Right atrium auricular region (tissue), 2 donors: ENCODE measurements at regions not wholly inside any gene's neighbourhood (a gene's known extent, or its start where the extent isn't known, plus 50 kb on each side); places are given as distances from the start of the nearest gene placed in this dataset.

Experiments used
- DNase-seq: peaks from one replicate; pipeline ENCODE4 v3.0.0-alpha.2; 2019; ENCODE audit warnings: low spot score
- H3K27ac ChIP-seq, 2 donors: fragments of 200-600 bp; sonication (generic); 1 replicate in 1 of 2; 2 replicates in 1 of 2; pipeline ENCODE4 v1.5.1; 2016 to 2019
- H3K27me3 ChIP-seq, 2 donors: fragments of 200-600 bp; sonication (generic); one replicate each; pipeline versions ENCODE4 v1.5.1 to v1.6.0; 2017 to 2019
- H3K36me3 ChIP-seq: fragments of 200-600 bp; sonication (generic); one replicate; pipeline ENCODE4 v1.5.1; 2016
- H3K4me1 ChIP-seq, 2 donors: fragments of 200-600 bp; sonication (generic); one replicate each; pipeline versions ENCODE4 v1.5.1 to v1.6.0; 2017 to 2019
- H3K4me3 ChIP-seq, 2 donors: fragments of 200-600 bp; sonication (generic); 1 replicate in 1 of 2; 2 replicates in 1 of 2; pipeline ENCODE4 v1.5.1; 2017 to 2019; ENCODE audit warnings: mild to moderate bottlenecking in 1 of 2, moderate library complexity in 1 of 2
- H3K9me3 ChIP-seq, 2 donors: fragments of 200-600 bp; sonication (generic); one replicate each; pipeline ENCODE4 v1.5.1; 2019
- TF ChIP-seq, protein P1 (sequence below), 2 donors: fragments of 200-600 bp; sonication (generic); IDR thresholded peaks; one replicate each; pipeline ENCODE4 v1.5.1; 2019; ENCODE audit warnings: antibody characterized with exemption in 2 of 2

GRCh38 chrX:110944751-110945675, 149.4 kb upstream of the CHRDL1 start:
- Histone ChIP-seq H3K36me3 (no peaks in the 10 kb centered on the region), H3K4me1 (no peaks in the 10 kb centered on the region), H3K27ac (no peak overlapping the region), H3K9me3 (no peaks in the 10 kb centered on the region), H3K27me3 (peaks cover 0 to 5% of the 10 kb centered on the region in 2 donors), H3K4me3 (no peak overlapping the region)
- TF ChIP-seq, protein P1, sequence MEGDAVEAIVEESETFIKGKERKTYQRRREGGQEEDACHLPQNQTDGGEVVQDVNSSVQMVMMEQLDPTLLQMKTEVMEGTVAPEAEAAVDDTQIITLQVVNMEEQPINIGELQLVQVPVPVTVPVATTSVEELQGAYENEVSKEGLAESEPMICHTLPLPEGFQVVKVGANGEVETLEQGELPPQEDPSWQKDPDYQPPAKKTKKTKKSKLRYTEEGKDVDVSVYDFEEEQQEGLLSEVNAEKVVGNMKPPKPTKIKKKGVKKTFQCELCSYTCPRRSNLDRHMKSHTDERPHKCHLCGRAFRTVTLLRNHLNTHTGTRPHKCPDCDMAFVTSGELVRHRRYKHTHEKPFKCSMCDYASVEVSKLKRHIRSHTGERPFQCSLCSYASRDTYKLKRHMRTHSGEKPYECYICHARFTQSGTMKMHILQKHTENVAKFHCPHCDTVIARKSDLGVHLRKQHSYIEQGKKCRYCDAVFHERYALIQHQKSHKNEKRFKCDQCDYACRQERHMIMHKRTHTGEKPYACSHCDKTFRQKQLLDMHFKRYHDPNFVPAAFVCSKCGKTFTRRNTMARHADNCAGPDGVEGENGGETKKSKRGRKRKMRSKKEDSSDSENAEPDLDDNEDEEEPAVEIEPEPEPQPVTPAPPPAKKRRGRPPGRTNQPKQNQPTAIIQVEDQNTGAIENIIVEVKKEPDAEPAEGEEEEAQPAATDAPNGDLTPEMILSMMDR (IDR thresholded peaks at IDR 0.05), result no peak
- no peak for DNase-seq

DNA sequence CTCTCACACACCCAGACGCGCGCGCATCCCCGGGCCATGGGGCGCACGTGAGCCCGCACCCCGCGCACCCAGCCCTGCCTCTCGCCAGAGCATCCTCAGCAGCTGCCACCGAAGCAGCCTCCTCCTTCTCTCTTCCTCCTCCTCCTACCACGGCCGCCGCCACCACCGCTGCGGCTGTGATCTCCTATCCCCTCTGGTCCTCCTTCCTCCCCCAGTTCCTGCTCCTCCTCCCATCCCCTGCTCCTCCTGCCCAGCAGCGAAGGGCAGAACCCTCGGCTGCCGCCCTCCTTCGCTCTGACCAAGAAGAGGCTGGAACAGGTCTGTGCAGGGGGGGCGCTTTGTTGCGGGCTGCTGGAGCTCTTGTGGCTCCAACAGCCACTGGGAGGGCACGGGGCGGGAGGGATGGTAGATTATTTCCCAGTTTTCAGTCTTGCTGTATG, 148.7 kb upstream of the CHRDL1 start:
- Histone ChIP-seq H3K4me3 (no peak overlapping the region), H3K36me3 (no peaks in the 10 kb centered on the region), H3K4me1 (no peaks in the 10 kb centered on the region), H3K9me3 (no peaks in the 10 kb centered on the region), H3K27me3 (peaks cover 0 to 5% of the 10 kb centered on the region in 2 donors), H3K27ac (no peak overlapping the region)
- TF ChIP-seq, protein P1 (IDR thresholded peaks at IDR 0.05), result no peak
- no peak for DNase-seq

DNA sequence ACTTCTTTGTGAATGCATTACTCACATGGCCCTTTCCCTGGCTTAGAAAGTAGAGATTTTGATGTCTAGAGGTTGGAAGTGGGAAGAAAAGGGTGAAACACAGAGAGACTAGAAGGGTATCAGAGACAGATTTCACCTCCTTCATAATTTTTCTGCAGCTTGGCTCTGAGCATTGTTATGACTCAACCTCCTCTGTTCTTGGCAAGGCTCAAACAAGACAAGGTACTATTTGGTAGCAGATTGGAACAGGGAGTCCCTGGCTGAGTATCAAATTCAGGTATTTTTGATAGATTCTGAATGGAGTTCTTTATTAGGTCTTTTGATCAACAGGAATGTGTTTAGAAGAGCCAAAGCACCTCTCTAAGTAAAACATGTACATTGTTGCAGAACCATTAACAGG, 146.3 kb upstream of the CHRDL1 start:
- no peak for DNase-seq
- H3K36me3 ChIP-seq, result no peaks in the 10 kb centered on the region
- no peak overlapping the region for H3K4me3 ChIP-seq
- TF ChIP-seq, protein P1 (IDR thresholded peaks at IDR 0.05), result no peak
- peaks cover 0 to 5% of the 10 kb centered on the region in 2 donors for H3K27me3 ChIP-seq
- no peaks in the 10 kb centered on the region for H3K4me1 ChIP-seq
- no peaks in the 10 kb centered on the region for H3K9me3 ChIP-seq
- no peak overlapping the region for H3K27ac ChIP-seq

- Histone ChIP-seq H3K27me3 (peaks cover 0 to 1% of the 10 kb centered on the region in 2 donors), H3K4me1 (no peaks in the 10 kb centered on the region), H3K4me3 (no peak overlapping the region), H3K36me3 (no peaks in the 10 kb centered on the region), H3K27ac (no peak overlapping the region), H3K9me3 (no peaks in the 10 kb centered on the region)
- TF ChIP-seq, protein P1 (IDR thresholded peaks at IDR 0.05), result no peak
- no peak for DNase-seq
Measured at GRCh38 chrX:110938977-110939732, 143.5 kb upstream of the CHRDL1 start.

- no peak overlapping the region for H3K4me3 ChIP-seq
- DNase-seq, result no peak
- no peaks in the 10 kb centered on the region for H3K4me1 ChIP-seq
- no peak overlapping the region for H3K27ac ChIP-seq
- TF ChIP-seq, protein P1 (IDR thresholded peaks at IDR 0.05), result no peak
- H3K27me3 ChIP-seq, result no peaks in the 10 kb centered on the region
- H3K9me3 ChIP-seq, result peaks cover 0 to 9% of the 10 kb centered on the region in 2 donors
- no peaks in the 10 kb centered on the region for H3K36me3 ChIP-seq
Measured at GRCh38 chrX:110924871-110925270, 129.3 kb upstream of the CHRDL1 start.
